ENCODE measurements at regions not wholly inside any gene's neighbourhood (a gene's known extent, or its start where the extent isn't known, plus 50 kb on each side); places are given as distances from the start of the nearest gene placed in this dataset.

DNA sequence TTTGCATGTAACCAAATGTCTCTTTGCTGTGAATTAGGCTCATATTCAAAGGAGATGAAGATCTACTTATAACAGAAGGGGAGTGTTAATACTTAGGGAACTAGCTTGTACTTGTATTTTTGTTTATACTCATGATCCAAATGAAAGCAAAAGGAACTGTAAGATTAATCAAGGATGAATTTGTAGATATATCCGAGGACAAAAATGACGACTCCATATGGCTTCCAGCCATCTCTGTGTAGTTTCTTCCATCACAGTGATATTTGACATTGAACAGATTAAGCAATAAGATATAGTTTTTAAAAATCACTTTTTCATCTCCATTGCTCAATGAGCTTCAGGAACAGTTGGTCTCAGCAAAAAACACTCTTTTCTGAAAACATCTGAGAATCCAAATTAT, 257.4 kb upstream of the CAMK1G start:
- no peak for DNase-seq (ENCODE audit: low read depth in 2 of 2)

- no peak for DNase-seq (ENCODE audit: low read depth in 2 of 2)
These were observed 256.7 kb upstream of the CAMK1G start for GRCh38 chr1:209326831-209327230.

GRCh38 chr1:209328196-209328595, 255.3 kb upstream of the CAMK1G start:
- DNase-seq (ENCODE audit: low read depth in 2 of 2): no peak

DNA sequence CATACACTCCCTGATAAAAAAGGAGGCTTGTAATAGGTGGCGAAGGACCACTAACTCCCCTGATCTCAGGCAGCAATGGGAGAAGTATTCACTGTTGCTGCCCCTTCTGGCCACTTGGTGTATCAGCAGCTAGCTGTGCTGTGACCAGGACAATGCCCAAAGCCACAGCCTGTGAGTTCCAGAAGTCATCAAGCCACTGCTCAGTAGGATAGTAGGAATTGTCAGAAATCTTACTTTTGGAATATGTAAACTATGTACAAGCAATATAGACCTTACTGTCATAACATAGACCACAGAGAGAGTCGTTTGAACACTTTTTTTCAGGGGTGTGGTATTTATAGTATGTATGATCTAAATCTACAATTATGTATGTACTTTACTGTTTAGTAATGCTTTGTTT, 248.3 kb upstream of the CAMK1G start:
- no peak for DNase-seq (ENCODE audit: low read depth in 2 of 2)

GRCh38 chr1:209341146-209341545, 242.4 kb upstream of the CAMK1G start:
- no peak for DNase-seq (ENCODE audit: low read depth in 2 of 2)

DNA sequence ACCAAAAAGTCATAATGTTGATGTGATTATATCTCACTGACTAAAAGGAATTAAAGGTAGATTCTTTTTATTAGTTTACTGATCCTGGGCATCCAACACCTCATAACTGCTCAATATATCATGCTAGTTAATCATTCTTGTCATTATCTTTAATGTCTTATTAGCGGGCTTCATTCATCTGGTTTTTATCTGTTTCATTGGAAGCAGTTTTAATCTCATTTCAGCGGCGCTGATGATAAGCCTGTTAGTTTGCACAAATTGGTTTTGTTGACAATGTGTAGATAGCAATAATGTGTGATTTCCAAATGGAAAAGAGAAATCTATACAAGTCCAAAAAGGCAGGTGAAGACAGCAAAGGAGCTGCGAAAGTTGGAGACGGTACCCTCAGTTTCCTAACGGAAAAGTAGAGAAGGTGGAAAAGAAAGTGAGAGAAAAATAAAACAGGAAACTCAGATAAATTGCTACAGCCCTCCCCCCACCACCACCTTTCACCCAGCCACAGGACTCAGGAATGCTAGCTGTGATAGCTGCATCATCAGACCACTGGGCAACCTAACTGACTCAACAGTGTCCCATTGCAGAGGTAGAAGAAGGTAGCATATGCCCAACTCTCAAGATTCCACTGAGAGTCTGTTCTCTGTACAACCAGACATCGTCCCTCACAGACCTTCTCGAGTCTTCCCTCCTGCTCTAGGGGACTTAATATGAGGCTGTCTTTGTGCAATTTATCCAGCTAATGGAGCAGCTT, 241.7 kb upstream of the CAMK1G start:
- DNase-seq (ENCODE audit: low read depth in 2 of 2): no peak

- no peak for DNase-seq (ENCODE audit: low read depth in 2 of 2)
These were observed 240.9 kb upstream of the CAMK1G start for GRCh38 chr1:209342441-209343175.

GRCh38 chr1:209343511-209343910, 240.0 kb upstream of the CAMK1G start:
- DNase-seq (ENCODE audit: low read depth in 2 of 2): no peak

- no peak for DNase-seq (ENCODE audit: low read depth in 2 of 2)
These were observed 239.4 kb upstream of the CAMK1G start for GRCh38 chr1:209344156-209344555.

DNA sequence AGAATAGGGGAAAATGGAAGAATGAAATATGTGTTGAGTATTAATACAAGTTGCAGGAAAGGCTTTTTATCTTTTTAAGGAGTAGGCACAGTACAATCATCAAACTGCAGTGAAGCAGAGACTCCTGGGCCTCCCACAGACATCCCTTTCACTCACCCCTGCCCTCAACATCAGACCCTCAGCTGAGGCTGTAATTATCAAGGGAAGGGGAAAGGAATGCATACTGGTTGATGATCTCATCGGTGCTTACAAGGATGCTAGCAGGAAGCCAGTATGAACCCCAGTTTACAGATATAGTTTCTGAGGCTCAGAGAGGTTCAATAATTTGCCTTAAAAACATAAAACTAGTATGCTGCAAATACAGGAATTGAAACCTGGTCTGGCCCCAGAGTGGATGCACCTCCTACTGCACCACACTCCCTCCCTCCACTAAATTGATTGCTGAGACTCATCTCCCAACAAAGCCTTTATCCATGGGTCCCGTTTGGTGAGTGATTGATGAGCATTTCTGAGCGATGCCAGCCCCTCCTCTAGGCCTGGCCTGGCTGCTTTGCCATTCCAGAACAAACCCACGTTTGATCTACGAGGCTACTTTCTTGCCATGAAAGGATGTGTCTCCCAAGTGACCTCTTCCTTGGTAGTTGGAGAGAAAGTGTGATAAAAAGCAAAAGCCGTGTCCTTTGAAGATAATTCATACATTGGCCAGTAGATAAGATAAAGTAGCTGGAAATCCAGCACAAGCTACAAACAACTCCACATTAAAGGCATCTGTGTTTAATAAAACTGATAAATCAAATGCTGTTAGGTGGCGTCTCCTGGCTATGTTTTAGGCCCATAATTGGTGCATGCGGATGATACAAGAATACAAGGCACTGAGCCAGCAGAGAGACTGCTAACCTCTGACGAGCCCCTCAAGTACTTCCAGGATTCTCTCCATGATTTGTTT, 233.9 kb upstream of the CAMK1G start:
- no peak for DNase-seq (ENCODE audit: low read depth in 2 of 2)

GRCh38 chr1:209353053-209353452, 230.5 kb upstream of the CAMK1G start:
- no peak for DNase-seq (ENCODE audit: low read depth in 2 of 2)

GRCh38 chr1:209354111-209354839, 229.2 kb upstream of the CAMK1G start:
- DNase-seq (ENCODE audit: low read depth in 2 of 2): peak in 1 of 2 donors; percentile 21

DNA sequence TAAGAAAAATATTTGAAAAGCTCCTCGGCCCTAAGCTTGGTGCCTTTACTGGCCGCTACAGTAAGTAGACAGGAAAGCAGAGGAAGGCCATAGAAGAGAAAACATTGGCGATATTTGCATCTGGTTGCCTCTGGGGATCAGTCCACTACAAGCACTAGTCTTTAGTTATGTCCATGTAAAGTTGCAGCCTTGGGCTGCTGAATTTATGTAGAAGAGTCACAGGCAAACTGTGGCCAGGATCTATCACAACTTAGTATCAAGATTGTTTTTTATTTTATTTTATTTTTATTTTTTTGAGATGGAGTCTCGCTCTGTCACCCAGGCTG, 228.7 kb upstream of the CAMK1G start:
- no peak for DNase-seq (ENCODE audit: low read depth in 2 of 2)

GRCh38 chr1:209355415-209355814, 228.1 kb upstream of the CAMK1G start:
- no peak for DNase-seq (ENCODE audit: low read depth in 2 of 2)

DNA sequence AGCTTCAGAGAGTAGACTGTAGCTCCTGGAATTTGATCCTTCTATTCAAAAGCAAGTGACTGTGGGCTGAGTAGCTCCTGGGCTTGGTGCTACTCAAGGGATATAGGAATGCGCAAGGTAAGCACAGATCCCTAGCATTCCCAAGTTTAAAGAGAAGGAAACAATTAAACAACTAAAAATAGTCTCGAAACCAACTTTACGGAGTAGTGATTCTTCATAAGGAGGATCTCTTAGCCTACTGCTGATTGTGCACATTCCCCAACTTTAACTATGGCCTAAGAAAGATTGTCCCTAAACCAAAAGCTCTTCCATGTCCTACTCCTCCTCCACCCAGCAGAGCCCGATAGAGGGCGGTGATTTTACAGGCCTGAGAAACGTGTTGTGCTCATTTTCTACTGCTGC, 226.5 kb upstream of the CAMK1G start:
- DNase-seq (ENCODE audit: low read depth in 2 of 2): no peak

GRCh38 chr1:209363112-209363511, 220.4 kb upstream of the CAMK1G start:
- DNase-seq (ENCODE audit: low read depth in 2 of 2): no peak

- DNase-seq (ENCODE audit: low read depth in 2 of 2): no peak
These were observed 218.8 kb upstream of the CAMK1G start for GRCh38 chr1:209364716-209365115.

- DNase-seq (ENCODE audit: low read depth in 2 of 2): no peak
These were observed 216.3 kb upstream of the CAMK1G start for GRCh38 chr1:209367061-209367772.

- DNase-seq (ENCODE audit: low read depth in 2 of 2): no peak
These were observed 214.5 kb upstream of the CAMK1G start for GRCh38 chr1:209368864-209369598.

DNA sequence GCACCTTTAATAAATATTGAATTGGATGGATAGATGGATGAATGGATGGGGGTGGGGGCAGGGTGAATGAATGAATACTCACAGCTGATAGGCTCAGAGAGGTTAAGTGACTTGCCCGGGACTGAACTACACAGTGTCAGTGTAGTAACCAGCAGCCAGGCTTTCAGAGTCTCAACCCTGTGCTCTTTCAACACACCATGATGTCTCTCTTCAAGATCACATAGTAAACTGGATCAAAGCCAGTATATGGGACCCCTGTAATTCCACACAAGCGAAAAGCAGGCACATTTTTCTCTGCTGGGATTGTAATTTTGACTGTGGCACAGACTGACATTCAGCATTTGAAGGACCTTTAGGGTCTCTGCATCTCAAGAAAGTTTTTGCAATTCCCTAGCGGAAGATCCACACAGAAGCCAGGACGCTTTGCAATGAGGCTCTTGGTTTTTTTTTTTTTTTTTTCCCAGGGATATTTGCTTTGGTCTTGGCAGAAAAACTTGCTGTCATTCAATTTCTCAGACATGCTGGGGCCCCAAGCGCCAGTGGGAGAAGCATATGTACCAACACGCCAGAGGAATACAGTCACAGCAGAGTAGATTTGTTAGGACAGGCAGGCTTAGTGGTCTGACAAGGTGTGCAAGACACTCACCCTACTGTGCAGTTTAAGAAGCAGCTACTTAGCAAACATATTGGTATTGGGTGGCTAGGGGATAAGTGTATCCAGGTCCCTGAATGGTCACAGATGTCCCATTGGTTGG, 213.1 kb upstream of the CAMK1G start:
- DNase-seq (ENCODE audit: low read depth in 2 of 2): no peak
